H1 (cell line): ENCODE measurements at regions not wholly inside any gene's neighbourhood (a gene's known extent, or its start where the extent isn't known, plus 50 kb on each side); places are given as distances from the start of the nearest gene placed in this dataset.
A peak's percentile ranks its signal among the peaks of the same experiment; 100 is the strongest.

Experiments
- CTCF ChIA-PET: fragments of 300-600 bp; sonication (Branson Sonifier 250); formaldehyde crosslinking; loops from one replicate; lab custom pipeline; 2021; ENCODE audit not compliant: partially characterized antibody; lab: Charles Lee
- POLR2A ChIA-PET: fragments of 300-600 bp; sonication (Branson Sonifier 250); formaldehyde crosslinking; loops from one replicate; lab custom pipeline; 2021; ENCODE audit warnings: inconsistent platforms; ENCODE audit not compliant: partially characterized antibody; lab: Charles Lee
- DNase-seq, 2 experiments: peaks; one replicate each; pipeline versions ENCODE4 v3.0.0 to v3.0.0-alpha.2; 2010 to 2022; ENCODE audit warnings: low spot score in 2 of 2, low read depth in 1 of 2, mixed read lengths in 1 of 2
- FAIRE-seq: peaks from 2 replicates; lab custom pipeline; 2011; peaks lifted over from hg19 to GRCh38; lab: Jason Lieb, UNC
- H2AFZ ChIP-seq: 2 replicates; pipeline ENCODE4 v1.8.1; 2012; ENCODE audit warnings: low read length, inconsistent platforms
- H2AK5ac ChIP-seq: 2 replicates; pipeline ENCODE4 v1.6.1; 2013; ENCODE audit warnings: low read depth, low read length
- H2BK120ac ChIP-seq: replicated peaks from 2 replicates; pipeline ENCODE3; 2013; ENCODE audit warnings: low read depth, low read length, inconsistent platforms
- H2BK12ac ChIP-seq: 2 replicates; pipeline ENCODE4 v1.6.1; 2013; ENCODE audit warnings: low read depth, low read length
- H2BK15ac ChIP-seq: 2 replicates; pipeline ENCODE4 v1.6.1; 2013; ENCODE audit warnings: low read length
- H2BK20ac ChIP-seq: 2 replicates; pipeline ENCODE4 v1.6.1; 2013; ENCODE audit warnings: low read length
- H2BK5ac ChIP-seq: 2 replicates; pipeline ENCODE4 v1.6.1; 2013; ENCODE audit warnings: low read depth, low read length
- H3K14ac ChIP-seq: 2 replicates; pipeline ENCODE4 v1.6.1; 2013; ENCODE audit warnings: inconsistent platforms; ENCODE audit not compliant: insufficient read length
- H3K18ac ChIP-seq: 2 replicates; pipeline ENCODE4 v1.6.1; 2013; ENCODE audit warnings: low read length; ENCODE audit errors: extremely low read depth
- H3K23ac ChIP-seq: 2 replicates; pipeline ENCODE4 v1.6.1; 2013; ENCODE audit warnings: inconsistent platforms; ENCODE audit not compliant: insufficient read length
- H3K23me2 ChIP-seq: 2 replicates; pipeline ENCODE4 v1.6.1; 2013; ENCODE audit warnings: low read depth, low read length
- H3K27ac ChIP-seq: 2 replicates; pipeline ENCODE4 v1.6.1; 2011; ENCODE audit warnings: low read depth, low read length, inconsistent platforms
- H3K27me3 ChIP-seq, 4 experiments: replicated peaks in 1 of 4; 1 replicate in 1 of 4; 2 replicates in 3 of 4; pipeline versions ENCODE4 v1.6.1 to v1.8.1; 2011 to 2013; ENCODE audit warnings: low read length in 3 of 4, mild to moderate bottlenecking in 3 of 4, inconsistent platforms in 2 of 4, mixed read lengths in 2 of 4, moderate library complexity in 1 of 4; ENCODE audit not compliant: control insufficient read depth in 3 of 4, insufficient read depth in 3 of 4; ENCODE audit errors: extremely low read depth in 1 of 4
- H3K36me3 ChIP-seq, 4 experiments: 2 replicates each; pipeline versions ENCODE4 v1.6.1 to v1.8.1; 2011 to 2013; ENCODE audit warnings: mild to moderate bottlenecking in 4 of 4, low read length in 3 of 4, moderate library complexity in 2 of 4, control low read depth in 1 of 4, inconsistent platforms in 1 of 4; ENCODE audit not compliant: insufficient read depth in 4 of 4, control insufficient read depth in 2 of 4
- H3K4ac ChIP-seq: replicated peaks from 2 replicates; pipeline ENCODE3; 2013; ENCODE audit warnings: low read length, low read depth, mixed read lengths, inconsistent platforms; ENCODE audit not compliant: insufficient read length
- H3K4me1 ChIP-seq, 4 experiments: replicated peaks in 1 of 4; 1 replicate in 1 of 4; 2 replicates in 3 of 4; pipeline versions ENCODE4 v1.6.1 to v1.8.1; 2011 to 2013; ENCODE audit warnings: low read length in 3 of 4, inconsistent platforms in 2 of 4, mixed read lengths in 1 of 4; ENCODE audit not compliant: insufficient read depth in 4 of 4, control insufficient read depth in 3 of 4
- H3K4me2 ChIP-seq, 2 experiments: 2 replicates each; pipeline versions ENCODE4 v1.6.1 to v1.8.1; 2011 to 2013; ENCODE audit warnings: low read depth in 2 of 2, low read length in 2 of 2, control low read depth in 1 of 2, inconsistent platforms in 1 of 2, mild to moderate bottlenecking in 1 of 2; ENCODE audit not compliant: insufficient read depth in 1 of 2
- H3K4me3 ChIP-seq, 4 experiments: fragments of 200-600, 300-600 bp in 1 of 4; sonication (generic), shearing (Covaris generic), sonication (Bioruptor Twin) in 1 of 4; 2 replicates each; pipeline versions ENCODE4 v1.5.1 to v1.8.1; 2011 to 2016; ENCODE audit warnings: low read length in 4 of 4, low read depth in 3 of 4, control low read depth in 2 of 4, inconsistent platforms in 2 of 4, mild to moderate bottlenecking in 2 of 4, mixed read lengths in 1 of 4, moderate library complexity in 1 of 4; ENCODE audit not compliant: insufficient read depth in 2 of 4; ENCODE audit errors: extremely low read depth in 1 of 4
- H3K56ac ChIP-seq: replicated peaks from 2 replicates; pipeline ENCODE3; 2013; ENCODE audit warnings: low read depth, mild to moderate bottlenecking, mixed read lengths, low read length, inconsistent platforms; ENCODE audit not compliant: insufficient read length
- H3K79me1 ChIP-seq: 2 replicates; pipeline ENCODE4 v1.6.1; 2013; ENCODE audit warnings: low read depth, low read length, control low read depth
- H3K79me2 ChIP-seq, 2 experiments: 2 replicates each; pipeline versions ENCODE4 v1.6.1 to v1.8.1; 2012 to 2013; ENCODE audit warnings: low read length in 2 of 2, mild to moderate bottlenecking in 2 of 2, inconsistent platforms in 1 of 2; ENCODE audit not compliant: insufficient read depth in 2 of 2, control insufficient read depth in 1 of 2
- H3K9ac ChIP-seq, 4 experiments: replicated peaks in 1 of 4; 1 replicate in 1 of 4; 2 replicates in 3 of 4; pipeline versions ENCODE4 v1.6.1 to v1.8.1; 2011 to 2013; ENCODE audit warnings: low read depth in 3 of 4, low read length in 3 of 4, control low read depth in 2 of 4, mild to moderate bottlenecking in 2 of 4, moderate library complexity in 2 of 4, inconsistent platforms in 1 of 4; ENCODE audit errors: extremely low read depth in 1 of 4
- H3K9me3 ChIP-seq, 2 experiments: 2 replicates each; pipeline versions ENCODE4 v1.6.1 to v1.8.1; 2012 to 2013; ENCODE audit warnings: mild to moderate bottlenecking in 2 of 2, moderate library complexity in 2 of 2, control low read depth in 1 of 2, inconsistent platforms in 1 of 2, low read depth in 1 of 2, low read length in 1 of 2, mixed read lengths in 1 of 2; ENCODE audit not compliant: insufficient read depth in 2 of 2
- H4K20me1 ChIP-seq, 2 experiments: replicated peaks in 1 of 2; 2 replicates each; pipeline versions ENCODE3 to v1.8.1; 2011 to 2013; ENCODE audit warnings: inconsistent platforms in 2 of 2, low read length in 2 of 2, mild to moderate bottlenecking in 1 of 2; ENCODE audit not compliant: insufficient read depth in 2 of 2, control insufficient read depth in 1 of 2
- H4K5ac ChIP-seq: 2 replicates; pipeline ENCODE4 v1.6.1; 2013; ENCODE audit warnings: low read length, low read depth, mixed read lengths, inconsistent platforms; ENCODE audit not compliant: insufficient read length
- H4K8ac ChIP-seq: 2 replicates; pipeline ENCODE4 v1.8.0; 2013; ENCODE audit warnings: mild to moderate bottlenecking, moderate library complexity, low read length, inconsistent platforms; ENCODE audit not compliant: insufficient read depth; ENCODE audit errors: extremely low read depth
- H4K91ac ChIP-seq: replicated peaks from 2 replicates; pipeline ENCODE3; 2013; ENCODE audit warnings: low read length, mixed read lengths, inconsistent platforms; ENCODE audit not compliant: insufficient read length
- ASH2L ChIP-seq: fragments of 200-600, 300-600 bp; sonication (generic); IDR thresholded peaks from one replicate; pipeline ENCODE4 v1.7.1; 2017; ENCODE audit warnings: low read length
- CBX5 ChIP-seq: fragments of 300-800, 300-1000 bp; sonication (generic); IDR thresholded peaks from 2 replicates; pipeline ENCODE4 v1.7.1; 2016; ENCODE audit warnings: antibody characterized with exemption, low read length, low read depth
- NRF1 ChIP-seq: IDR thresholded peaks from 2 replicates; pipeline ENCODE4 v1.6.1; 2011; ENCODE audit warnings: mild to moderate bottlenecking, low read depth, low read length, improper control_type of control experiment
- RFX5 ChIP-seq: IDR thresholded peaks from 2 replicates; pipeline ENCODE4 v1.6.1; 2011; ENCODE audit warnings: low read depth, low read length, improper control_type of control experiment, borderline replicate concordance
- SIX5 ChIP-seq: IDR thresholded peaks from 2 replicates; pipeline ENCODE4 v1.6.1; 2011; ENCODE audit warnings: mild to moderate bottlenecking, low read depth, low read length
- SP4 ChIP-seq: IDR thresholded peaks from 2 replicates; pipeline ENCODE4 v1.6.1; 2012; ENCODE audit warnings: low read length, inconsistent platforms
- SUZ12 ChIP-seq: fragments of 200-600 bp; sonication (generic); IDR thresholded peaks from 2 replicates; pipeline ENCODE4 v1.6.1; 2012; ENCODE audit warnings: mild to moderate bottlenecking, inconsistent platforms, low read length, moderate library complexity, mixed read lengths
- TF ChIP-seq, protein P1 (sequence below): IDR thresholded peaks from 2 replicates; pipeline ENCODE4 v1.6.1; 2012; ENCODE audit warnings: inconsistent platforms
- TF ChIP-seq, protein P2 (sequence below): IDR thresholded peaks from 2 replicates; pipeline ENCODE4 v1.6.1; 2012; ENCODE audit warnings: inconsistent platforms
- TF ChIP-seq, protein P3 (sequence below), 3 experiments: IDR thresholded peaks; 1 replicate in 2 of 3; 2 replicates in 1 of 3; pipeline versions ENCODE4 v1.5.1 to v1.6.1; 2011; ENCODE audit warnings: low read length in 3 of 3, mild to moderate bottlenecking in 3 of 3, inconsistent platforms in 2 of 3, low read depth in 1 of 3, moderate library complexity in 1 of 3; ENCODE audit not compliant: insufficient read depth in 1 of 3; ENCODE audit errors: control extremely low read depth in 1 of 3

GRCh38 chrX:87728459-87728858 lies 210.9 kb downstream of the KLHL4 start (continued):
- TF ChIP-seq, protein P1, sequence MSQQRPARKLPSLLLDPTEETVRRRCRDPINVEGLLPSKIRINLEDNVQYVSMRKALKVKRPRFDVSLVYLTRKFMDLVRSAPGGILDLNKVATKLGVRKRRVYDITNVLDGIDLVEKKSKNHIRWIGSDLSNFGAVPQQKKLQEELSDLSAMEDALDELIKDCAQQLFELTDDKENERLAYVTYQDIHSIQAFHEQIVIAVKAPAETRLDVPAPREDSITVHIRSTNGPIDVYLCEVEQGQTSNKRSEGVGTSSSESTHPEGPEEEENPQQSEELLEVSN: no peak

DNA sequence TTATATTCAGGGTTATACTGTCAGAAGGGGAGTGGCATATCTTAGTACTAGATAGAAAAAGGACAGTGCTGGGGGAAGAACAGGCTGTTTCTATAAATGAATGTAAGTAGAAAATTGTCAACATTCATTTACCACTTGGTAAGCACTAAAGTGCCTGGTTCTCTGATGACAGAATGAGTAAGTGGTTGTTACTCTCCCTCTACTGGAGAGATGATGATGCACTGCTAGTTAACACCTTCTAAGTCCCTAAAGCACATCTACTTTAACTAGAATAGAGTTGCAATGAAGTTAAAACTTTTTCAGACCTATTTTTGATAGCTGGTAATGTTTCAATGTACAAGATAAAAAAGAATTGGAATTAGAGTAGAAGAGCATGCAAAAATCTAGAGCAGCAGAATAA lies 214.5 kb downstream of the KLHL4 start:
- no peak for DNase-seq
- CTCF ChIA-PET: no interaction called here
- peak; percentile 84 for FAIRE-seq
- TF ChIP-seq, protein P2, sequence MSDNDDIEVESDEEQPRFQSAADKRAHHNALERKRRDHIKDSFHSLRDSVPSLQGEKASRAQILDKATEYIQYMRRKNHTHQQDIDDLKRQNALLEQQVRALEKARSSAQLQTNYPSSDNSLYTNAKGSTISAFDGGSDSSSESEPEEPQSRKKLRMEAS: no peak
- no peak for TF ChIP-seq ASH2L
- TF ChIP-seq RFX5: no peak
- TF ChIP-seq SIX5: no peak
- TF ChIP-seq NRF1: no peak
- TF ChIP-seq, protein P3, sequence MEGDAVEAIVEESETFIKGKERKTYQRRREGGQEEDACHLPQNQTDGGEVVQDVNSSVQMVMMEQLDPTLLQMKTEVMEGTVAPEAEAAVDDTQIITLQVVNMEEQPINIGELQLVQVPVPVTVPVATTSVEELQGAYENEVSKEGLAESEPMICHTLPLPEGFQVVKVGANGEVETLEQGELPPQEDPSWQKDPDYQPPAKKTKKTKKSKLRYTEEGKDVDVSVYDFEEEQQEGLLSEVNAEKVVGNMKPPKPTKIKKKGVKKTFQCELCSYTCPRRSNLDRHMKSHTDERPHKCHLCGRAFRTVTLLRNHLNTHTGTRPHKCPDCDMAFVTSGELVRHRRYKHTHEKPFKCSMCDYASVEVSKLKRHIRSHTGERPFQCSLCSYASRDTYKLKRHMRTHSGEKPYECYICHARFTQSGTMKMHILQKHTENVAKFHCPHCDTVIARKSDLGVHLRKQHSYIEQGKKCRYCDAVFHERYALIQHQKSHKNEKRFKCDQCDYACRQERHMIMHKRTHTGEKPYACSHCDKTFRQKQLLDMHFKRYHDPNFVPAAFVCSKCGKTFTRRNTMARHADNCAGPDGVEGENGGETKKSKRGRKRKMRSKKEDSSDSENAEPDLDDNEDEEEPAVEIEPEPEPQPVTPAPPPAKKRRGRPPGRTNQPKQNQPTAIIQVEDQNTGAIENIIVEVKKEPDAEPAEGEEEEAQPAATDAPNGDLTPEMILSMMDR (IDR thresholded peaks at IDR 0.05; ENCODE audit: control extremely low read depth in 1 of 3, insufficient read depth in 1 of 3, low read depth in 1 of 3, low read length in 3 of 3): peak in 1 of 3 experiments; percentile 6; a peak in 1 of 4 replicates
- TF ChIP-seq SP4: no peak
- no peak for TF ChIP-seq SUZ12
- no peak for TF ChIP-seq CBX5

More for the DNA sequence above, 214.5 kb downstream of the KLHL4 start:
- H2BK15ac ChIP-seq: no peak overlapping the region
- H2BK12ac ChIP-seq: no peak overlapping the region
- H3K9me3 ChIP-seq: peaks cover 0 to 2% of the 10 kb centered on the region in 2 experiments; a peak in 1 of 4 replicates
- H4K20me1 ChIP-seq: no peaks in the 10 kb centered on the region
- H4K91ac ChIP-seq: no peak overlapping the region
- H3K18ac ChIP-seq: no peak overlapping the region
- no peaks in the 10 kb centered on the region for H3K27me3 ChIP-seq
- H4K8ac ChIP-seq: no peak overlapping the region
- no peaks in the 10 kb centered on the region for H3K36me3 ChIP-seq
- no peak overlapping the region for H3K14ac ChIP-seq
- H2BK120ac ChIP-seq: no peak overlapping the region
- no peak overlapping the region for H3K4me3 ChIP-seq
- no peaks in the 10 kb centered on the region for H3K79me1 ChIP-seq
- no peak overlapping the region for H2AFZ ChIP-seq
- no peak overlapping the region for H3K9ac ChIP-seq
- no peak overlapping the region for H2AK5ac ChIP-seq
- H3K23ac ChIP-seq: no peak overlapping the region
- no peaks in the 10 kb centered on the region for H3K23me2 ChIP-seq
- H2BK20ac ChIP-seq: no peak overlapping the region
- POLR2A ChIA-PET: no interaction called here
- no peaks in the 10 kb centered on the region for H3K4me1 ChIP-seq
- H4K5ac ChIP-seq: no peak overlapping the region
- H3K79me2 ChIP-seq: no peaks in the 10 kb centered on the region
- H2BK5ac ChIP-seq: no peak overlapping the region
- H3K56ac ChIP-seq: no peak overlapping the region
- H3K4me2 ChIP-seq: no peak overlapping the region
- H3K4ac ChIP-seq: no peak overlapping the region
- no peak overlapping the region for H3K27ac ChIP-seq
